Activated CD4-positive, alpha-beta T cell treated with anti-CD3 and anti-CD28 coated beads for 36 hours (primary cell): ENCODE measurements at regions not wholly inside any gene's neighbourhood (a gene's known extent, or its start where the extent isn't known, plus 50 kb on each side); places are given as distances from the start of the nearest gene placed in this dataset.

Source experiments
- ATAC-seq: fragments of 200-7000 bp; cut with Tn5 transposase; one replicate; pipeline ENCODE4 v1.10.0; 2021; ENCODE audit warnings: mild to moderate bottlenecking, moderate library complexity
- CTCF ChIA-PET: fragments of 350-600 bp; sonication (Branson Sonifier 250); formaldehyde crosslinking; loops from one replicate; lab custom pipeline; 2021; ENCODE audit warnings: antibody characterized with exemption; lab: Charles Lee
- POLR2A ChIA-PET: fragments of 350-600 bp; sonication (Branson Sonifier 250); formaldehyde crosslinking; loops from one replicate; lab custom pipeline; 2021; ENCODE audit warnings: antibody characterized with exemption, inconsistent platforms; lab: Charles Lee
- DNase-seq: peaks from one replicate; pipeline ENCODE4 v3.0.0-alpha.2; 2020
- H3K27ac Mint-ChIP-seq: one replicate; pipeline ENCODE4 v1.8.0; 2021; ENCODE audit warnings: mixed read lengths
- H3K27me3 Mint-ChIP-seq: one replicate; pipeline ENCODE4 v1.8.0; 2021; ENCODE audit warnings: mixed read lengths
- H3K36me3 Mint-ChIP-seq: one replicate; pipeline ENCODE4 v1.8.0; 2021; ENCODE audit warnings: low read depth, mixed read lengths
- H3K4me1 Mint-ChIP-seq: one replicate; pipeline ENCODE4 v1.8.0; 2021; ENCODE audit warnings: mixed read lengths
- H3K4me3 Mint-ChIP-seq: one replicate; pipeline ENCODE4 v1.8.0; 2021; ENCODE audit warnings: mild to moderate bottlenecking, moderate library complexity, mixed read lengths
- H3K9me3 Mint-ChIP-seq: one replicate; pipeline ENCODE4 v1.8.0; 2021; ENCODE audit warnings: low read depth, mixed read lengths
- intact Hi-C, 2 experiments: fragments of 100-400 bp; cut with DNase I in 1 of 2; cut with micrococcal nuclease in 1 of 2; formaldehyde crosslinking; loops; one replicate each; pipeline versions ENCODE4 v1.14.2 to v1.15.1; 2022 to 2024; cut with DNase I, micrococcal nuclease

DNA sequence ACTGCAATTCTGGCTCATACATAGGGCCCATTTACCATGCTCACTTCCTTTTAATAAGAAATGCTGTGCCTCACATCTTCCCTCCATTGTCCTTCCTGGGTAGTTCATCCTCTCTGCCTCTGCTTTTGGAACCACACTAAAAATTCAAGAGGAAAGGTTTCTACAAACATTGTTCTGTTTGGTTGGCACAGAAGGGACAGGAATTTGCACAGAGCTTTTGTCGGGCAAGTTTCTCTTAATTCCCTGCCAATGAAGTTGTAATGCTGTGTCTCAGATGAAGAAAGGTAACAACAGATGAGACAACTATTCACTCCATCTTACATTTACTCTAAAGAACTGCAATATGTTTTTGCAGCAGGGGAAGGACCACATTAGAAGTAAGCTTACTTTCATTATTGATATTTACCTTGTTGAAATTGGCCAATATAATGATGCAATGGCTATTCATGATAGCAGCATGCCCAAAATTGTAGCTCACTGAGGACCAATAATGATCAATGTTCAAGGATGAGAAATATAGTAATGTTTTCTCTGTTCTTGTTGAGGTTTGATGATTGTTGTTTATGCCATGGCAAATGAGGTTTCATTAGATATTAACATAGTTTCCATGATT lies 82.5 kb upstream of the HMHB1 start:
- H3K9me3 Mint-ChIP-seq = peaks cover 6% of the 10 kb centered on the region
- ChIA-PET CTCF (no interaction called here), POLR2A (no interaction called here)
- no peak for DNase-seq
- intact Hi-C loops = no loop called here
- H3K27ac Mint-ChIP-seq = no peak overlapping the region
- no peak overlapping the region for H3K4me3 Mint-ChIP-seq
- H3K27me3 Mint-ChIP-seq = no peaks in the 10 kb centered on the region
- no peak for ATAC-seq
- H3K4me1 Mint-ChIP-seq = no peaks in the 10 kb centered on the region
- peaks cover 5% of the 10 kb centered on the region for H3K36me3 Mint-ChIP-seq

DNA sequence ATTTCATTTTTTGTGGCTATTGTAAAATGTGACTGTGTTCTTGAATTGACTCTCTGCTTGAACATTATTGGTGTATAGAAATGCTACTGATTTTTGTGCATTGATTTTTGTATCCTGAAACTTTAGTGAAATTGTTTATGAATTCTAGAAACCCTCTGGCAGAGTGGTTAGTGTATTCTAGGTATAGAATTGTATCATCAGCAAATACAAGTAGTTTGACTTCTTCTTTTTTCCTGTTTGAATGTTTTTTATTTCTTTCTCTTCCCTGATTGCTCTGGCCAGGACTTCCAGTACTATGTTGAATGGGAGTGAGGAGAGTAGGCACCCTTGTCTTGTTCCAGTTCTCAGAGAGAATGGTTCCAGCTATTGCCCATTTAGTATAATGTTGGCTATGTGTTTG lies 88.8 kb upstream of the HMHB1 start:
- DNase-seq = no peak
- no peaks in the 10 kb centered on the region for H3K4me1 Mint-ChIP-seq
- peaks cover 14% of the 10 kb centered on the region for H3K9me3 Mint-ChIP-seq
- ATAC-seq = no peak
- POLR2A ChIA-PET = no interaction called here
- intact Hi-C loops = no loop called here
- H3K27me3 Mint-ChIP-seq = peaks cover 2% of the 10 kb centered on the region
- no peak overlapping the region for H3K27ac Mint-ChIP-seq
- H3K4me3 Mint-ChIP-seq = no peak overlapping the region
- peaks cover 5% of the 10 kb centered on the region for H3K36me3 Mint-ChIP-seq
- CTCF ChIA-PET = no interaction called here

DNA sequence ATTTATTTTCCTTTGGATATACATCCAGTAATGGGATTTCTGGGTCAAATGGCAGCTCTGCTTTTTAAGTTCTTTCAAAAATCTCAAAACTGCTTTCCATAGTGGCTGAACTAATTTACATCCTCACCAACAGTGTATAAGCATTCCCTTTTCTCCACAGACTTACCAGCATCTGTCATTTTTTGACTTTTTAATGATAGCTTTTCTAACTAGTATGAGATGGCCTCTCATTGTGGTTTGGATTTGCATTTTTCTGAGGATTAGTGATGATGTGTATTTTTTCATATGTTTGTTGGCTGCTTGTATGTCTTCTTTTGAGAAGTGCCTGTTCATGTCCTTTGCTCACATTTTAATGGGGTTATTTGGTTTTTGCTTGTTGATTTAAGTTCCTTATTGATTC lies 90.0 kb upstream of the HMHB1 start:
- Mint-ChIP-seq H3K27me3 (peaks cover 2% of the 10 kb centered on the region), H3K36me3 (peaks cover 5% of the 10 kb centered on the region), H3K4me1 (no peaks in the 10 kb centered on the region), H3K4me3 (no peak overlapping the region), H3K27ac (no peak overlapping the region), H3K9me3 (peaks cover 14% of the 10 kb centered on the region)
- POLR2A ChIA-PET = no interaction called here
- CTCF ChIA-PET = no interaction called here
- intact Hi-C loops = no loop called here
- DNase-seq = no peak
- ATAC-seq = no peak

GRCh38 chr5:143720689-143721088 lies 91.3 kb upstream of the HMHB1 start:
- no peak for DNase-seq
- no peaks in the 10 kb centered on the region for H3K4me1 Mint-ChIP-seq
- H3K4me3 Mint-ChIP-seq = no peak overlapping the region
- CTCF ChIA-PET = interaction anchor here (0.8 to 1.4 kb wide), 2 partner anchors 11 to 53 kb away, joined by 3 read pairs; no protein-coding TSS in a partner anchor
- no peak overlapping the region for H3K27ac Mint-ChIP-seq
- intact Hi-C loops = no loop called here
- peaks cover 5% of the 10 kb centered on the region for H3K36me3 Mint-ChIP-seq
- no peak for ATAC-seq
- peaks cover 14% of the 10 kb centered on the region for H3K9me3 Mint-ChIP-seq
- peaks cover 2% of the 10 kb centered on the region for H3K27me3 Mint-ChIP-seq
- POLR2A ChIA-PET = no interaction called here

DNA sequence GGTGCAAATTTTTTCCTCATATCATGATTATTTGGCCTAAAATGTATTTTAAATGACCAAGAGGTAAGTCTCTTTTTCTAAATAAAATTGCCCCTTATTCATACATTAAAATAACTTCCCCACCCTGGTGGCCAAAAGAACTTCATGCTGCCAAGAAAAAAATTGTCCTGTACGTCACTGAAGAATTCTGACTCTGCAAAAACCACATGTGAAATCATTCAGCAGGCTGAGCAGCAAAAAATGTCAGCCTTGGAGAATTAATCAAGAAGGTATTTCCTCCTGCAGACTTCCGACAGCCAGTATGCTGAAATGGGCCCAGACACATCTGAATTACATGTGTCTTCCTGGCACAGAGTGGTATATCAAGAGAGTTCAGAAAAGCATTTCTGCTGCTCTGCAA lies 94.6 kb upstream of the HMHB1 start:
- Mint-ChIP-seq H3K9me3 (peaks cover 3% of the 10 kb centered on the region), H3K4me3 (no peak overlapping the region), H3K27ac (no peak overlapping the region), H3K36me3 (no peaks in the 10 kb centered on the region), H3K27me3 (no peaks in the 10 kb centered on the region), H3K4me1 (no peaks in the 10 kb centered on the region)
- no peak for DNase-seq
- CTCF ChIA-PET = no interaction called here
- no peak for ATAC-seq
- POLR2A ChIA-PET = no interaction called here
- intact Hi-C loops = no loop called here

DNA sequence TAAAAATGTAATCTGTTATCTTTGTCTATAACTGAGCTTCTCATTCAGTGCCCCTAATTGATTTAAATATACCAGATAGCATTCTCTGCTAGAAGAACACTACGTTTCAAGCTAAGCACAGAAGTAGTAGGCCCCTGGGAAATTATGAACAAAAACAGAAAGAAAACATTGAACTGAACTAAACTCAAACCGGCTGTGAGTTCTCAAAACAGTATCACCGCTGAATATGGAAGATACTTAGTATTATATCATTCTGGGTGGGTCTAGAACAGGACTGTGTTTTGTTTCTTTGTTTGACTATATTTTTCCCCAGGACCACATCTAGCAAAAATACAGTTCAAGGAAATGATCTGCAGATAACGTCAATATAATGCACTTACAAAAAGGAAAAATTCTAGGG lies 95.1 kb upstream of the HMHB1 start:
- Mint-ChIP-seq H3K27me3 (no peaks in the 10 kb centered on the region), H3K4me3 (no peak overlapping the region), H3K4me1 (no peaks in the 10 kb centered on the region), H3K9me3 (peaks cover 3% of the 10 kb centered on the region), H3K27ac (no peak overlapping the region), H3K36me3 (no peaks in the 10 kb centered on the region)
- intact Hi-C loops = no loop called here
- DNase-seq (no peak), ATAC-seq (no peak)
- POLR2A ChIA-PET = no interaction called here
- CTCF ChIA-PET = no interaction called here

DNA sequence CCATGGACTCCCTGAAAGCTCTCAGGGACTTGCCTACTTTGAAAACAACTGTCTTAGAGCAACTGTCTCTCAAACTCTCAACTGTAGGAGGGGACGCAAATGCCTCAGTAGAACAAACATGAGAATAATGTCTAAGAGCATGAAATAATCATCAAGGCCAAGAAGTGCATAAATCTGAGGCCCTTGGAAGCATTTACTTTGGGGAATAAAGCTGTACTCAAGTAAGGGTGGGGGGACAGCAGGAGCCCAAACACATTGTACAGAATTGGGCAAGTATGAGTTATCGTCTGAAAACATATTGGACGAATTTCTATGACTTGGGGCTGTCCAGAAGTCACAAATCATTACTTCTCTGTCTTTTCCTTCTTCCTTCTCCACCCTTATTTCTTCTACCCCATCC lies 96.3 kb upstream of the HMHB1 start:
- intact Hi-C loops = no loop called here
- ChIA-PET POLR2A (no interaction called here), CTCF (interaction anchor here (0.6 kb wide), 1 partner anchor 73 kb away, joined by 3 read pairs; no protein-coding TSS in a partner anchor)
- no peaks in the 10 kb centered on the region for H3K4me1 Mint-ChIP-seq
- no peaks in the 10 kb centered on the region for H3K36me3 Mint-ChIP-seq
- H3K9me3 Mint-ChIP-seq = no peaks in the 10 kb centered on the region
- H3K4me3 Mint-ChIP-seq = no peak overlapping the region
- no peaks in the 10 kb centered on the region for H3K27me3 Mint-ChIP-seq
- ATAC-seq (no peak), DNase-seq (no peak)
- no peak overlapping the region for H3K27ac Mint-ChIP-seq

DNA sequence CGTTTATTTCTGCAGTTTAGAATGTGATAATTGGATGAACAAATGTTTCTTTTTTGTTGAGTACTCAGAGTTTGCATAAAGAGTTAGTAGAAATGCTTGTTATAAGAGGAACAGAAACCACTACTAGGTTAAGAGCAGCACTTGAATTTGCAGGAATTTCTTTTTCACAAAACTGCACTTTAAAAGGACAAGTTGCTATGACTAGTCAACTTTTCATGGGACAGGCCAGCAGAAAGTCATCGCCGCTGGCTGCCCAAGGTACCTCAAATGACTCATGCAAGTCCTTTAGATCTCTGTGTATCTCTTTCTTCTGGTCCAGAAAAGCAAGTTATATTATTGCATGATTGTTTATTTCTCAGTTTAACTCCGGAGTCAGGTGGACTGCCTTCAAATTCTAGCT lies 97.3 kb upstream of the HMHB1 start:
- no peaks in the 10 kb centered on the region for H3K27me3 Mint-ChIP-seq
- no peaks in the 10 kb centered on the region for H3K4me1 Mint-ChIP-seq
- no peaks in the 10 kb centered on the region for H3K36me3 Mint-ChIP-seq
- intact Hi-C loops = loop anchor here in 1 of 2 experiments (5.0 kb wide), 1 partner anchor 48 kb away; no protein-coding TSS in a partner anchor
- H3K27ac Mint-ChIP-seq = no peak overlapping the region
- DNase-seq (no peak), ATAC-seq (no peak)
- CTCF ChIA-PET = interaction anchor here (0.6 kb wide), 1 partner anchor 11 kb away, joined by 3 read pairs; no protein-coding TSS in a partner anchor
- H3K4me3 Mint-ChIP-seq = no peak overlapping the region
- POLR2A ChIA-PET = no interaction called here
- H3K9me3 Mint-ChIP-seq = no peaks in the 10 kb centered on the region

DNA sequence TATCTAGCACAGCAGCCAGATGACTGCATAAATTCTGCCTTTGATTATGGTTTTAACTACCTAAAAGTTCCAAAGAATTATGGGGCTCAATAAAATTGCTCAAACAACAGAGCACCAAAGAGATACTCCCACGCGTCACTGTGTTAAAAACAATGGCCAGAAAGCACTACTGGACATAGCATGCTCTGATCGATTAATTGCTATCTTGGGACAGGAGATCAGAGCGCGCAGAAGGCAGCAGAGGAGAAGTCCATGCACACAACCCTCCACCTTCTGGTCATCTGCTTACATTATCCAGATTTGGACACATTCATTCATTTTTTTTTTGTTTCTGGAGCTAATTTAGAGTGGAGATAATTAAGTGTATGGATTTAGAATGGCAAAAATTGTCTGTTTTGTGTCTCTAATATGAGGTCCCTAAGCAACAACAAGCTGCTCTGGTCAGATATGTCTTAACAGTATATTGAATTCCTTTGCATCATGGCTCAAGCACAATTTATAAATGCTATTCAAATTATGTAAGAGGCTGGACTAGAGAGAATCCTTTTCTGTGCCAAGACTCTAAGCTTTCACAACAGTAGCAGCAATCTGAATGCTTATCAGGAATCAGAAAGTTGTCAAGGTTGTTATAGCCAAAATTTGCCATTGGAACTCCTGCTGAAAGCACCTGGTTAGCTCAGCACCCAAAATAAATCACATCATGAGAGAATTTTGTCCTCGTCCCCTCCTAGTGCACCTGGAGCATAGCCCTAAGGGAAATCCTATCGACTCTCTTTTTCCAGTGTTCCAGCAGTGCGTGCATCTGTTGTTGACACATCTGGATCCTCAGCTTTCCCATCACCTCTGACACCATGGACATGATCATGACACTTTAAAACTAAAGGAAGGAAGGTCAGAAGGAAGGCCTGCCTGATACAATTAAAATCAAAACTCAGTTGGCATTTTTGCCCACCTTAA lies 98.6 kb upstream of the HMHB1 start:
- ATAC-seq (no peak), DNase-seq (no peak)
- intact Hi-C loops = loop anchor here in 1 of 2 experiments (5.0 kb wide), 1 partner anchor 49 kb away; no protein-coding TSS in a partner anchor
- Mint-ChIP-seq H3K27ac (no peak overlapping the region), H3K4me3 (no peak overlapping the region), H3K4me1 (no peaks in the 10 kb centered on the region), H3K9me3 (no peaks in the 10 kb centered on the region), H3K27me3 (no peaks in the 10 kb centered on the region), H3K36me3 (no peaks in the 10 kb centered on the region)
- ChIA-PET POLR2A (no interaction called here), CTCF (interaction anchor here (0.6 kb wide), 1 partner anchor 136 kb away, joined by 3 read pairs; no protein-coding TSS in a partner anchor)

GRCh38 chr5:143708672-143709071 lies 103.3 kb upstream of the HMHB1 start:
- POLR2A ChIA-PET = no interaction called here
- CTCF ChIA-PET = interaction anchor here (1.4 kb wide), 1 partner anchor 12 kb away, joined by 3 read pairs; no protein-coding TSS in a partner anchor
- Mint-ChIP-seq H3K4me3 (no peak overlapping the region), H3K9me3 (no peaks in the 10 kb centered on the region), H3K36me3 (no peaks in the 10 kb centered on the region), H3K27ac (no peak overlapping the region), H3K4me1 (no peaks in the 10 kb centered on the region), H3K27me3 (no peaks in the 10 kb centered on the region)
- DNase-seq (no peak), ATAC-seq (peak; percentile 33)
- intact Hi-C loops = no loop called here

GRCh38 chr5:143707806-143708205 lies 104.2 kb upstream of the HMHB1 start:
- intact Hi-C loops = no loop called here
- no peak for DNase-seq
- Mint-ChIP-seq H3K27ac (no peak overlapping the region), H3K27me3 (no peaks in the 10 kb centered on the region), H3K4me1 (no peaks in the 10 kb centered on the region), H3K9me3 (no peaks in the 10 kb centered on the region), H3K36me3 (no peaks in the 10 kb centered on the region), H3K4me3 (no peak overlapping the region)
- ATAC-seq = no peak
- ChIA-PET CTCF (interaction anchor here (0.7 to 1.2 kb wide), 2 partner anchors 306 to 811 kb away, joined by 3 read pairs; no protein-coding TSS in a partner anchor), POLR2A (no interaction called here)
